HCT116 (cell line): ENCODE measurements at regions not wholly inside any gene's neighbourhood (a gene's known extent, or its start where the extent isn't known, plus 50 kb on each side); places are given as distances from the start of the nearest gene placed in this dataset.

ENCODE experiments used
- CBX3 ChIP-seq: IDR thresholded peaks from 2 replicates; pipeline ENCODE4 v1.6.1; 2012; ENCODE audit warnings: low read depth
- CEBPB ChIP-seq: IDR thresholded peaks from 2 replicates; pipeline ENCODE4 v1.6.1; 2012; ENCODE audit warnings: low read depth
- EZH2 ChIP-seq: fragments of 200-600 bp; sonication (generic); IDR thresholded peaks from 2 replicates; pipeline ENCODE4 v1.6.1; 2017; ENCODE audit warnings: antibody characterized with exemption, mixed run types
- JUND ChIP-seq: IDR thresholded peaks from 2 replicates; pipeline ENCODE4 v1.6.1; 2012
- POLR2A ChIP-seq: IDR thresholded peaks from 2 replicates; pipeline ENCODE4 v1.7.0; 2011; ENCODE audit warnings: borderline replicate concordance; ENCODE audit not compliant: insufficient read depth, insufficient read length; ENCODE audit errors: extremely low read depth
- RAD21 ChIP-seq: IDR thresholded peaks from 2 replicates; pipeline ENCODE4 v1.6.1; 2012; ENCODE audit warnings: low read depth, mild to moderate bottlenecking
- ZFX ChIP-seq: fragments of 450-650 bp; IDR thresholded peaks from 2 replicates; pipeline ENCODE4 v1.6.1; 2017
- TF ChIP-seq, protein P1 (sequence below), 3 experiments: fragments of 200-600 bp in 1 of 3; sonication (generic) in 1 of 3; IDR thresholded peaks in 2 of 3; conservative IDR thresholded peaks in 1 of 3; 2 replicates each; pipeline ENCODE4 v1.5.1; 2012 to 2017; ENCODE audit warnings: low read depth in 2 of 3, low read length in 2 of 3, antibody characterized with exemption in 1 of 3, borderline replicate concordance in 1 of 3, control low read depth in 1 of 3, mild to moderate bottlenecking in 1 of 3, mixed read lengths in 1 of 3, mixed run types in 1 of 3, moderate library complexity in 1 of 3; ENCODE audit not compliant: insufficient read depth in 1 of 3
- TF ChIP-seq, protein P2 (sequence below): IDR thresholded peaks from 2 replicates; pipeline ENCODE4 v1.6.1; 2012
- TF ChIP-seq, protein P3 (sequence below): IDR thresholded peaks from 2 replicates; pipeline ENCODE4 v1.6.1; 2012

DNA sequence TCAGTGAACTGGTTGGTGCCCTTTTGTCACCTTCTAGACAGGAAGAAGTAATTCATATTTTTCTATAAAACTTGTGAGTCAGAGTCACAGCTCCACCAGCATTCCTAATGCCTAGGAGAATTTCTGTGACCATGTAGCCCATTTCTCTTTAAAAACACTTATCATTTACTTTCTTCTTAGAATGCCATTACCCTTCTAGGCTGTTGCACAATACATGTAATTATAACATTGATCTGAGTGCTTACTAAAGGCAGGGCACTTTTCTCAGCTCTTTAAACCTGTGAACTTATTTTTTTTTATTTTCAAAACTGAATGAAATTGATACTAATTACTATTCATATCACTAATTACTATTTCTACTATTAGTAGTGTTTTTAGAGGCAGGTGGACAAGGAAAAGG is 373.7 kb downstream of the TLE4 start:
- TF ChIP-seq, protein P1, sequence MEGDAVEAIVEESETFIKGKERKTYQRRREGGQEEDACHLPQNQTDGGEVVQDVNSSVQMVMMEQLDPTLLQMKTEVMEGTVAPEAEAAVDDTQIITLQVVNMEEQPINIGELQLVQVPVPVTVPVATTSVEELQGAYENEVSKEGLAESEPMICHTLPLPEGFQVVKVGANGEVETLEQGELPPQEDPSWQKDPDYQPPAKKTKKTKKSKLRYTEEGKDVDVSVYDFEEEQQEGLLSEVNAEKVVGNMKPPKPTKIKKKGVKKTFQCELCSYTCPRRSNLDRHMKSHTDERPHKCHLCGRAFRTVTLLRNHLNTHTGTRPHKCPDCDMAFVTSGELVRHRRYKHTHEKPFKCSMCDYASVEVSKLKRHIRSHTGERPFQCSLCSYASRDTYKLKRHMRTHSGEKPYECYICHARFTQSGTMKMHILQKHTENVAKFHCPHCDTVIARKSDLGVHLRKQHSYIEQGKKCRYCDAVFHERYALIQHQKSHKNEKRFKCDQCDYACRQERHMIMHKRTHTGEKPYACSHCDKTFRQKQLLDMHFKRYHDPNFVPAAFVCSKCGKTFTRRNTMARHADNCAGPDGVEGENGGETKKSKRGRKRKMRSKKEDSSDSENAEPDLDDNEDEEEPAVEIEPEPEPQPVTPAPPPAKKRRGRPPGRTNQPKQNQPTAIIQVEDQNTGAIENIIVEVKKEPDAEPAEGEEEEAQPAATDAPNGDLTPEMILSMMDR (IDR thresholded peaks at IDR 0.05 in 2 of 3, conservative IDR thresholded peaks at IDR 0.05 in 1 of 3; ENCODE audit: borderline replicate concordance in 1 of 3, insufficient read depth in 1 of 3, low read depth in 2 of 3, low read length in 2 of 3), result no peak
- TF ChIP-seq JUND (no peak), ZFX (no peak), EZH2 (no peak), POLR2A (no peak), RAD21 (no peak), CEBPB (no peak), CBX3 (no peak)
- TF ChIP-seq, protein P2, sequence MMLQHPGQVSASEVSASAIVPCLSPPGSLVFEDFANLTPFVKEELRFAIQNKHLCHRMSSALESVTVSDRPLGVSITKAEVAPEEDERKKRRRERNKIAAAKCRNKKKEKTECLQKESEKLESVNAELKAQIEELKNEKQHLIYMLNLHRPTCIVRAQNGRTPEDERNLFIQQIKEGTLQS, result no peak
- TF ChIP-seq, protein P3, sequence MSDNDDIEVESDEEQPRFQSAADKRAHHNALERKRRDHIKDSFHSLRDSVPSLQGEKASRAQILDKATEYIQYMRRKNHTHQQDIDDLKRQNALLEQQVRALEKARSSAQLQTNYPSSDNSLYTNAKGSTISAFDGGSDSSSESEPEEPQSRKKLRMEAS, result no peak
